MCF 10A (cell line): ENCODE measurements at regions not wholly inside any gene's neighbourhood (a gene's known extent, or its start where the extent isn't known, plus 50 kb on each side); places are given as distances from the start of the nearest gene placed in this dataset.

Experiments
- BruUV-seq: library from RNA; stranded (reverse); fragments of 400-500 nt; replicated peaks from 2 replicates; lab custom pipeline; 2021; lab: Mats Ljungman, UMichigan
- CTCF ChIA-PET: fragments of 300-600 bp; sonication (Branson Sonifier 250); formaldehyde crosslinking; extraction: SDS; loops from one replicate; lab custom pipeline; 2021; ENCODE audit warnings: antibody characterized with exemption, inconsistent platforms; lab: Yijun Ruan, JAX
- POLR2A ChIA-PET: fragments of 300-600, 350-650 bp; sonication (Branson Sonifier 250); formaldehyde crosslinking; extraction: SDS; loops from one replicate; lab custom pipeline; 2020; ENCODE audit warnings: antibody characterized with exemption, inconsistent platforms; lab: Yijun Ruan, JAX
- DNase-seq: peaks from one replicate; pipeline ENCODE4 v3.0.0-alpha.2; 2018; ENCODE audit not compliant: unreplicated experiment
- H3K27ac Mint-ChIP-seq: one replicate; pipeline ENCODE4 v1.8.0; 2022; ENCODE audit warnings: mild to moderate bottlenecking, low read depth, mixed read lengths; ENCODE audit not compliant: unreplicated experiment
- H3K27me3 Mint-ChIP-seq: one replicate; pipeline ENCODE4 v1.8.0; 2022; ENCODE audit warnings: mixed read lengths; ENCODE audit not compliant: insufficient read depth, unreplicated experiment
- H3K36me3 Mint-ChIP-seq: one replicate; pipeline ENCODE4 v1.8.0; 2022; ENCODE audit warnings: mild to moderate bottlenecking, moderate library complexity, mixed read lengths; ENCODE audit not compliant: insufficient read depth, unreplicated experiment
- H3K4me1 Mint-ChIP-seq: one replicate; pipeline ENCODE4 v1.8.0; 2022; ENCODE audit warnings: mixed read lengths; ENCODE audit not compliant: insufficient read depth, unreplicated experiment
- H3K4me3 Mint-ChIP-seq: one replicate; pipeline ENCODE4 v1.8.0; 2022; ENCODE audit warnings: mild to moderate bottlenecking, moderate library complexity, mixed read lengths; ENCODE audit not compliant: unreplicated experiment
- H3K9me3 Mint-ChIP-seq: one replicate; pipeline ENCODE4 v1.8.0; 2022; ENCODE audit warnings: mixed read lengths; ENCODE audit not compliant: unreplicated experiment
- CTCF ChIP-seq: fragments of 200-600 bp; IDR thresholded peaks from one replicate; pipeline ENCODE4 v1.8.0; 2022; ENCODE audit warnings: antibody characterized with exemption, mild to moderate bottlenecking; ENCODE audit not compliant: unreplicated experiment
- intact Hi-C: fragments of 100-400 bp; cut with micrococcal nuclease; formaldehyde crosslinking; loops from 2 replicates; pipeline ENCODE4 v1.14.1; 2022

- H3K9me3 Mint-ChIP-seq, result no peaks in the 10 kb centered on the region
- no peaks in the 10 kb centered on the region for H3K4me1 Mint-ChIP-seq
- TF ChIP-seq CTCF, result no peak
These were observed 495.2 kb upstream of the IGFBP7 start for GRCh38 chr4:57605376-57605775.

GRCh38 chr4:57602141-57602540 lies 492.0 kb upstream of the IGFBP7 start:
- Mint-ChIP-seq H3K4me3 (no peak overlapping the region), H3K27me3 (no peaks in the 10 kb centered on the region), H3K9me3 (no peaks in the 10 kb centered on the region), H3K27ac (no peak overlapping the region), H3K4me1 (no peaks in the 10 kb centered on the region), H3K36me3 (no peaks in the 10 kb centered on the region)
- intact Hi-C loops, result no loop called here
- DNase-seq, result no peak
- no TSS peak for BruUV-seq
- ChIA-PET CTCF (interaction anchor here (0.9 kb wide), 1 partner anchor 162 kb away, joined by 4 read pairs; no protein-coding TSS in a partner anchor), POLR2A (no interaction called here)
- TF ChIP-seq CTCF, result no peak

More at GRCh38 chr4:57605376-57605775, 495.2 kb upstream of the IGFBP7 start:
- POLR2A ChIA-PET, result no interaction called here
- intact Hi-C loops, result no loop called here
- H3K4me3 Mint-ChIP-seq, result no peak overlapping the region
- no peak for DNase-seq
- CTCF ChIA-PET, result no interaction called here
- no TSS peak for BruUV-seq
- H3K27ac Mint-ChIP-seq, result no peak overlapping the region
- H3K36me3 Mint-ChIP-seq, result no peaks in the 10 kb centered on the region
- no peaks in the 10 kb centered on the region for H3K27me3 Mint-ChIP-seq

GRCh38 chr4:57591073-57591472 lies 480.9 kb upstream of the IGFBP7 start:
- no peak overlapping the region for H3K4me3 Mint-ChIP-seq
- no peaks in the 10 kb centered on the region for H3K4me1 Mint-ChIP-seq
- no peak for TF ChIP-seq CTCF
- POLR2A ChIA-PET, result no interaction called here
- BruUV-seq, result no TSS peak
- CTCF ChIA-PET, result interaction anchor here (0.5 kb wide), 1 partner anchor 110 kb away, joined by 3 read pairs; no protein-coding TSS in a partner anchor
- H3K9me3 Mint-ChIP-seq, result peaks cover 17% of the 10 kb centered on the region
- no peak overlapping the region for H3K27ac Mint-ChIP-seq
- H3K36me3 Mint-ChIP-seq, result no peaks in the 10 kb centered on the region
- intact Hi-C loops, result no loop called here
- no peaks in the 10 kb centered on the region for H3K27me3 Mint-ChIP-seq
- DNase-seq, result no peak

GRCh38 chr4:57588557-57588956 lies 478.4 kb upstream of the IGFBP7 start:
- no peak overlapping the region for H3K4me3 Mint-ChIP-seq
- no peak for DNase-seq
- H3K9me3 Mint-ChIP-seq, result peaks cover 17% of the 10 kb centered on the region
- no peaks in the 10 kb centered on the region for H3K36me3 Mint-ChIP-seq
- H3K4me1 Mint-ChIP-seq, result no peaks in the 10 kb centered on the region
- ChIA-PET POLR2A (no interaction called here), CTCF (no interaction called here)
- H3K27ac Mint-ChIP-seq, result no peak overlapping the region
- H3K27me3 Mint-ChIP-seq, result no peaks in the 10 kb centered on the region
- TF ChIP-seq CTCF, result no peak
- BruUV-seq, result no TSS peak
- intact Hi-C loops, result no loop called here
